RWPE1 (cell line): ENCODE measurements at regions not wholly inside any gene's neighbourhood (a gene's known extent, or its start where the extent isn't known, plus 50 kb on each side); places are given as distances from the start of the nearest gene placed in this dataset.
A peak's percentile ranks its signal among the peaks of the same experiment; 100 is the strongest.

ENCODE experiments used
- CTCF ChIA-PET: fragments of 350-600 bp; sonication (Branson Sonifier 250); formaldehyde crosslinking; extraction: SDS; loops from one replicate; lab custom pipeline; 2021; lab: Yijun Ruan, JAX
- POLR2A ChIA-PET: fragments of 400-600 bp; formaldehyde crosslinking; extraction: SDS; loops from one replicate; lab custom pipeline; 2020; ENCODE audit warnings: antibody characterized with exemption; ENCODE audit not compliant: low non-redundant PET; lab: Yijun Ruan, JAX
- DNase-seq: peaks from one replicate; pipeline ENCODE4 v3.0.0; 2012; ENCODE audit warnings: low spot score
- H3K27ac ChIP-seq: fragments of 450-650 bp; 2 replicates; pipeline ENCODE4 v1.5.1; 2017
- TF ChIP-seq, protein P1 (sequence below): fragments of 450-650 bp; conservative IDR thresholded peaks from 2 replicates; pipeline ENCODE4 v1.5.1; 2017; ENCODE audit warnings: low read depth, mild to moderate bottlenecking

DNA sequence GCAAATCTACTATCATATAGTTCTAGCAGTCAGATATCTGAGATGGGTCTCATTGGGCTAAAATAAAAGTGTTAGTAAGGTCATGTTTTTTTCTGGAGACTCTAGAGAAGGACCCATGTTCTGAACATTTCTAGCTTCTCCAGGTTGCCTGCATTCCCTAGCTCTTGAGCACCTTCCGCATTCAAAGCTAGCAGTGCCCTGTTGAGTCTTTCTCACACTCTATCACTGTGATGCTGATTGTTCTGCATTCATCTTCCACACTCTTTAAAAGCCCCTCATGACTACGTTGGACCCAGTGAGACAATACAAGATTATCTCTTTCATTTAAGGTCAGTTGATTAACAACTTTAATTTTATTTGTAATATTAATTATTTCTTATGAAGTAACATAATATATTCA is 433.3 kb upstream of the CHORDC1 start:
- no peak for DNase-seq
- ChIA-PET CTCF (no interaction called here), POLR2A (no interaction called here)
- TF ChIP-seq, protein P1, sequence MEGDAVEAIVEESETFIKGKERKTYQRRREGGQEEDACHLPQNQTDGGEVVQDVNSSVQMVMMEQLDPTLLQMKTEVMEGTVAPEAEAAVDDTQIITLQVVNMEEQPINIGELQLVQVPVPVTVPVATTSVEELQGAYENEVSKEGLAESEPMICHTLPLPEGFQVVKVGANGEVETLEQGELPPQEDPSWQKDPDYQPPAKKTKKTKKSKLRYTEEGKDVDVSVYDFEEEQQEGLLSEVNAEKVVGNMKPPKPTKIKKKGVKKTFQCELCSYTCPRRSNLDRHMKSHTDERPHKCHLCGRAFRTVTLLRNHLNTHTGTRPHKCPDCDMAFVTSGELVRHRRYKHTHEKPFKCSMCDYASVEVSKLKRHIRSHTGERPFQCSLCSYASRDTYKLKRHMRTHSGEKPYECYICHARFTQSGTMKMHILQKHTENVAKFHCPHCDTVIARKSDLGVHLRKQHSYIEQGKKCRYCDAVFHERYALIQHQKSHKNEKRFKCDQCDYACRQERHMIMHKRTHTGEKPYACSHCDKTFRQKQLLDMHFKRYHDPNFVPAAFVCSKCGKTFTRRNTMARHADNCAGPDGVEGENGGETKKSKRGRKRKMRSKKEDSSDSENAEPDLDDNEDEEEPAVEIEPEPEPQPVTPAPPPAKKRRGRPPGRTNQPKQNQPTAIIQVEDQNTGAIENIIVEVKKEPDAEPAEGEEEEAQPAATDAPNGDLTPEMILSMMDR, result no peak
- H3K27ac ChIP-seq, result no peak overlapping the region

DNA sequence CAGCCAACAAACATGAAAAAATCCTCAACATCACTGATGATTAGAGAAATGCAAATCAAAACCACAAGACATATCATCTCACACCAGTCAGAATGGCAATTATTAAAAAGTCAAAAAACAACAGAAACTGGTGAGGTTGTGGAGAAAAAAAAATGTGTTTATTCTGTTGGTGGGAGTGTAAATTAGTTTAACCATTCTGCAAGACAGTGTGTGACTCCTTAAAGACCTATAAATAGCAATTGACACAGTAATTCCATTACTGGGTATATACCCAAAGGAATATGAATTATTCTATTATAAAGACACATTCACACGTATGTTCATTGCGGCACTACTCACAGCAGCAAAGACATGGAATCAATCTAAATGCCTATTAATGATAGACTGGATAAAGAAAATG is 427.3 kb upstream of the CHORDC1 start:
- TF ChIP-seq, protein P1, result no peak
- DNase-seq, result no peak
- POLR2A ChIA-PET, result no interaction called here
- CTCF ChIA-PET, result no interaction called here
- no peak overlapping the region for H3K27ac ChIP-seq

DNA sequence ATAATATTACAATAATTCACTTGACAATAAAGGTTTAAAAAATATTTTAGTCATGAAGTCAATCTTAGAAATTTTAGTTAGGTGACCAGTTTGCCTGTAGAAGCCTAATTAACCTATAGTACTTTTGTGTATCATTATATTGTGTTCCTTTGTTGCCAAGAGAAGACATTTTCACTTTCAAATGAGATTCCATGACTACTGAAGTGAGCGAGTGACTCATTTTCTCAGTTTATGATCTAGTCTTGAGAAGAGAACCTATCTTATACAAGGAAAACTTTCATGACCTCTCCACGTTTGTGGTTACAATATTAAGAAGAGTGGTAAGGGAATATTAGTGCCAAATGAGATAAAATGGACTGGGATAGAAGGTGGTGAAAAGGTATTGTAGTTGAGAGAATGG is 423.9 kb upstream of the CHORDC1 start:
- no peak for DNase-seq
- TF ChIP-seq, protein P1, result no peak
- H3K27ac ChIP-seq, result no peak overlapping the region
- POLR2A ChIA-PET, result no interaction called here
- CTCF ChIA-PET, result no interaction called here

DNA sequence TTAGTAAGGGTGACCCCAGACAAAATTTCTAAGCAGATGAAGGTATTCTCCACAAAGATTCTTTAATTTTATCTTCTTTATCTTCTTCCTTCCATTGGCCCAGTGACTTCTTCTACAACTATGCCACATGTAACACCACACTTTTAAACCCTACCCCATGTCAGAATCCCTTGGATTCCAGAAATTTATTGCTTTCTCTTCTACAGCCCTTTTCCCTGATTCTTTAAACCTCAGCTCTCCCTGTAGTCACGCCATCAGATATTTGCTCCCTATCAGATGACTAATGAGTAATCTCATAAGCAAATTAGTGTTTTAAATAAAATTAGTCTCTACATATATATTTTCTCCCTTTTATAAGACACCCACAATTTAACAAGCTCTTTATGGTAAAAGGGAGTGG is 423.4 kb upstream of the CHORDC1 start:
- no peak for DNase-seq
- H3K27ac ChIP-seq, result no peak overlapping the region
- CTCF ChIA-PET, result interaction anchor here (0.5 kb wide), 1 partner anchor 265 kb away, joined by 3 read pairs; no protein-coding TSS in a partner anchor
- TF ChIP-seq, protein P1, result no peak
- POLR2A ChIA-PET, result no interaction called here

DNA sequence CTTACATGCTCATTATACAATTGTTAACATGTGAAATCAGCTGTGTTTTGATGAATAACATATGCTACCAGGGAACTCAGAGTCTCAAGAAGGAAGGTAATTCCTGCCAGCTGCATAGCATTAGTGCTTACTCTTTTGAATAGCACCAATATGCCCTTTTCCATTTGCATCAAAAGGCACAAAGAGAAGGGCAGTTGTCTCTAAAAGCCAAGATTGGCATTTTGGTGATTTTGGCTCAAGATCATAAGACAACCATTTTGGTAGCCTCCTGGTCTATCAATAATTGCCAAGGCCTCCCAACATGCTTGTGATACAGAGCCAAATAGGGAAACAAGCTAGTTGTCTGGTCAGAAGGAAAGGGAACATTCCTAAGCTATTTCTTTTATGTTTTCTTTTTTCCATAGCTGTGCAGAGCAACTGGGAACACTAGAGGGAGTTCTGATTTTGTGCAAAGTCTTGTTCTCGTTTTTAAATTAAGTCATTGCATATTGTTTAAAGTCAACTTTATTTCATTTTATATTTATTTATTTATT is 416.7 kb upstream of the CHORDC1 start:
- CTCF ChIA-PET, result interaction anchor here (0.5 to 0.8 kb wide), 7 partner anchors 10 to 1661 kb away, joined by 3 to 8 read pairs (median 4); no protein-coding TSS in a partner anchor
- DNase-seq, result peak; percentile 13
- POLR2A ChIA-PET, result no interaction called here
- no peak overlapping the region for H3K27ac ChIP-seq
- TF ChIP-seq, protein P1, result no peak

DNA sequence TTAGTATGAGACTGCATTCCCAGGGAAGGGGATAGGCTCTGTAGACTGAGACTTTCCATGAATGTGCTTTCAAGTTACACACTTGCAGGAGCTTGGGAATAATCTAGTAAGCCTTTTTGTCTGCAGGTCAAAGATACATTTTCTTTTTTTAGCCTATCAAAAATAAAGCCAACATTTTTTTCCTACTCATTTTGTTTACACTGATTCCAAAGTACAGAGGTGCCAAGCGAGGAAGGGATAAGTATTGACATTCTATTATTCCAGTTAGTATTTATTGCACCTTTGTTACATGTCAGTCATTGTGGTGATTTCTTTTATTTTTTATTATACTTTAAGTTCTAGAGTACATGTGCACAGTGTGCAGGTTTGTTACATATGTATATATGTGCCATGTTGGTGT is 413.0 kb upstream of the CHORDC1 start:
- H3K27ac ChIP-seq, result no peak overlapping the region
- DNase-seq, result no peak
- POLR2A ChIA-PET, result no interaction called here
- TF ChIP-seq, protein P1, result no peak
- CTCF ChIA-PET, result no interaction called here
